ENCODE measurements at regions not wholly inside any gene's neighbourhood (a gene's known extent, or its start where the extent isn't known, plus 50 kb on each side); places are given as distances from the start of the nearest gene placed in this dataset.

DNA sequence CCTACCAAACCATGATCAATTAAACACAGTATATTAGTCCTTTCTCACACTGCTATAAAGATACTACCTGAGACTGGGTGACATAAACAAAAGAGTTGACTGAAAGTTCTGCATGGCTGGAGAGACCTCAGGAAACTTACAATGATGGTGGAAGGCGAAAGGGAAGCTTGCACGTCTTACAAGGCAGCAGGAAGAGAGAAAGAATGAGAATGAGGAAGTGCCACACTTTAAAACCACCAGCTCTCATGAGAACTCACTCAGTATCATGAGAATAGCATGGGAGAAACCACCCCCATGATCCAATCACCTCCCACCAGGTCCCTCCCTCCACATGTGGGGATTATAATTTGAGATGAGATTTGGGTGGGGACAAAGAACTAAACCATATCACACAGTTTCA, 324.9 kb upstream of the ZNF507 start:
- TF ChIP-seq POU5F1 (IDR thresholded peaks at IDR 0.05; ENCODE audit: low read depth, low read length) (no peak), RXRA (IDR thresholded peaks at IDR 0.05; ENCODE audit: insufficient read depth, low read depth, low read length) (no peak), SP4 (IDR thresholded peaks at IDR 0.05; ENCODE audit: low read length) (no peak), TEAD4 (IDR thresholded peaks at IDR 0.05; ENCODE audit: low read depth, low read length) (no peak), BACH1 (IDR thresholded peaks at IDR 0.05; ENCODE audit: low read length) (no peak), POLR2AphosphoS5 (IDR thresholded peaks at IDR 0.05; ENCODE audit: low read depth, low read length) (no peak), HDAC2 (IDR thresholded peaks at IDR 0.05; ENCODE audit: borderline replicate concordance in 1 of 2, low read depth in 2 of 2, low read length in 2 of 2) (no peak)
- TF ChIP-seq, protein P1, sequence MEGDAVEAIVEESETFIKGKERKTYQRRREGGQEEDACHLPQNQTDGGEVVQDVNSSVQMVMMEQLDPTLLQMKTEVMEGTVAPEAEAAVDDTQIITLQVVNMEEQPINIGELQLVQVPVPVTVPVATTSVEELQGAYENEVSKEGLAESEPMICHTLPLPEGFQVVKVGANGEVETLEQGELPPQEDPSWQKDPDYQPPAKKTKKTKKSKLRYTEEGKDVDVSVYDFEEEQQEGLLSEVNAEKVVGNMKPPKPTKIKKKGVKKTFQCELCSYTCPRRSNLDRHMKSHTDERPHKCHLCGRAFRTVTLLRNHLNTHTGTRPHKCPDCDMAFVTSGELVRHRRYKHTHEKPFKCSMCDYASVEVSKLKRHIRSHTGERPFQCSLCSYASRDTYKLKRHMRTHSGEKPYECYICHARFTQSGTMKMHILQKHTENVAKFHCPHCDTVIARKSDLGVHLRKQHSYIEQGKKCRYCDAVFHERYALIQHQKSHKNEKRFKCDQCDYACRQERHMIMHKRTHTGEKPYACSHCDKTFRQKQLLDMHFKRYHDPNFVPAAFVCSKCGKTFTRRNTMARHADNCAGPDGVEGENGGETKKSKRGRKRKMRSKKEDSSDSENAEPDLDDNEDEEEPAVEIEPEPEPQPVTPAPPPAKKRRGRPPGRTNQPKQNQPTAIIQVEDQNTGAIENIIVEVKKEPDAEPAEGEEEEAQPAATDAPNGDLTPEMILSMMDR (IDR thresholded peaks at IDR 0.05; ENCODE audit: control extremely low read depth in 1 of 3, insufficient read depth in 1 of 3, low read depth in 1 of 3, low read length in 3 of 3): no peak
